HEK293T (cell line): ENCODE measurements at regions not wholly inside any gene's neighbourhood (a gene's known extent, or its start where the extent isn't known, plus 50 kb on each side); places are given as distances from the start of the nearest gene placed in this dataset.

ENCODE experiments used
- ARNT ChIP-seq: fragments of 450-650 bp; IDR thresholded peaks from 2 replicates; pipeline ENCODE4 v1.6.1; 2017; ENCODE audit warnings: mild to moderate bottlenecking
- FOXK2 ChIP-seq: fragments of 450-650 bp; IDR thresholded peaks from 2 replicates; pipeline ENCODE4 v1.6.1; 2016; ENCODE audit warnings: mild to moderate bottlenecking
- FOXM1 ChIP-seq: fragments of 450-650 bp; IDR thresholded peaks from 2 replicates; pipeline ENCODE4 v1.6.1; 2017; ENCODE audit warnings: mild to moderate bottlenecking, borderline replicate concordance
- HDGF ChIP-seq: fragments of 450-650 bp; IDR thresholded peaks from 2 replicates; pipeline ENCODE4 v1.6.1; 2017; ENCODE audit warnings: antibody characterized with exemption, borderline replicate concordance
- L3MBTL2 ChIP-seq: fragments of 450-650 bp; conservative IDR thresholded peaks from 2 replicates; pipeline ENCODE4 v1.6.1; 2016; ENCODE audit warnings: mild to moderate bottlenecking
- NFRKB ChIP-seq: fragments of 450-650 bp; IDR thresholded peaks from 2 replicates; pipeline ENCODE4 v1.6.1; 2016; ENCODE audit warnings: mild to moderate bottlenecking, moderate library complexity
- SP1 ChIP-seq: fragments of 450-650 bp; IDR thresholded peaks from 2 replicates; pipeline ENCODE4 v1.6.1; 2017
- SUZ12 ChIP-seq: fragments of 450-650 bp; IDR thresholded peaks from 2 replicates; pipeline ENCODE4 v1.6.1; 2016; ENCODE audit warnings: mild to moderate bottlenecking
- TARDBP ChIP-seq: fragments of 450-650 bp; IDR thresholded peaks from 2 replicates; pipeline ENCODE4 v1.6.1; 2016
- ZNF384 ChIP-seq: fragments of 450-650 bp; IDR thresholded peaks from 2 replicates; pipeline ENCODE4 v1.6.1; 2016

DNA sequence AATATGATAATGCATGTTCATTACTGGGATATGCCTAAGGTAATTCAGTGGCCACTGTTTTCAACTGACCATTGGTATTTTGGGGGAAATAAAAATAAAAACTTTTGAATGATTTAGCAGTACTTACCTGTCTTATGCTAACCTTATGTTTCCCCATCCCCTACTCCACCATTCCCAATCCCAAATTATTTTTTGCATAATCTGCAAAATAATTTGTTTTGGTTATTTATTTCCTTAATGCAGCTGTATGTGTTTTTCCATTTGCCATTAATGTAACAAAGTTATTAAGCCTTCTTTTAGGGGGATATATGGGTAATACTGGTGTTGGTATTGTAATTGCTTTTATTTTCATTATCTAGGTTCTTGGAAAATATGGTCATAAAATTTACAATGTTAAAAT, 213.9 kb upstream of the GULP1 start:
- no peak for TF ChIP-seq HDGF
- TF ChIP-seq ARNT, result no peak
- no peak for TF ChIP-seq TARDBP
- no peak for TF ChIP-seq ZNF384
- no peak for TF ChIP-seq SUZ12
- no peak for TF ChIP-seq SP1
- TF ChIP-seq FOXK2, result no peak
- TF ChIP-seq FOXM1, result no peak
- no peak for TF ChIP-seq NFRKB
- TF ChIP-seq L3MBTL2, result no peak
